ENCODE measurements at regions not wholly inside any gene's neighbourhood (a gene's known extent, or its start where the extent isn't known, plus 50 kb on each side); places are given as distances from the start of the nearest gene placed in this dataset.

DNA sequence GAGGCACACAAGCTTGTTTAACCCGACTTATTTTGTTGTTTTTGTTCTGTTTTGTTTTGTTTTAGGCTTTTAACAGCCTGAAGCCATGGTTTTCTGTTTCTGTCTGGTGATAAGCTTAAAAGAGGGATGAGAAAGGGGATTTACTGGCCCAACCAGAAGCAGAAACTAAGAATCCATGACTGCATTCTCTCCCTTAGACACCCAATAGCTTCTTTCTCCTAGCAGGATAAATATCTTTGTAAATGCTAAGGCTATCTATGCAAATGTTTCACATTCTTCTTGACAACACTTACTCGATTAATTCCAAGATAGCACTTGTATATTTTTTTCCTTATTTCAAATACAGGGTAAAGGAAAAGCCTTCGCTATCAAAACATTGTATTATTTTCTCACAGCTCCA lies 53.7 kb upstream of the SMAD1 start:
- no peak overlapping the region for H3K27ac Mint-ChIP-seq

GRCh38 chr4:145427221-145427620 lies 54.4 kb upstream of the SMAD1 start:
- H3K4me1 Mint-ChIP-seq, result no peaks in the 10 kb centered on the region
- no peak overlapping the region for H3K4me3 Mint-ChIP-seq
- H3K27ac Mint-ChIP-seq, result no peak overlapping the region
- ATAC-seq (no peak), DNase-seq (ENCODE audit: low spot score in 2 of 2) (no peak)
- H3K9me3 Mint-ChIP-seq, result peaks cover 6% of the 10 kb centered on the region
- no peaks in the 10 kb centered on the region for H3K36me3 Mint-ChIP-seq

More for the DNA sequence above, 53.7 kb upstream of the SMAD1 start:
- DNase-seq (ENCODE audit: low spot score in 2 of 2), result no peak
- H3K9me3 Mint-ChIP-seq, result peaks cover 6% of the 10 kb centered on the region
- no peak for ATAC-seq
- H3K4me3 Mint-ChIP-seq, result no peak overlapping the region
- H3K4me1 Mint-ChIP-seq, result no peaks in the 10 kb centered on the region
- no peaks in the 10 kb centered on the region for H3K36me3 Mint-ChIP-seq

DNA sequence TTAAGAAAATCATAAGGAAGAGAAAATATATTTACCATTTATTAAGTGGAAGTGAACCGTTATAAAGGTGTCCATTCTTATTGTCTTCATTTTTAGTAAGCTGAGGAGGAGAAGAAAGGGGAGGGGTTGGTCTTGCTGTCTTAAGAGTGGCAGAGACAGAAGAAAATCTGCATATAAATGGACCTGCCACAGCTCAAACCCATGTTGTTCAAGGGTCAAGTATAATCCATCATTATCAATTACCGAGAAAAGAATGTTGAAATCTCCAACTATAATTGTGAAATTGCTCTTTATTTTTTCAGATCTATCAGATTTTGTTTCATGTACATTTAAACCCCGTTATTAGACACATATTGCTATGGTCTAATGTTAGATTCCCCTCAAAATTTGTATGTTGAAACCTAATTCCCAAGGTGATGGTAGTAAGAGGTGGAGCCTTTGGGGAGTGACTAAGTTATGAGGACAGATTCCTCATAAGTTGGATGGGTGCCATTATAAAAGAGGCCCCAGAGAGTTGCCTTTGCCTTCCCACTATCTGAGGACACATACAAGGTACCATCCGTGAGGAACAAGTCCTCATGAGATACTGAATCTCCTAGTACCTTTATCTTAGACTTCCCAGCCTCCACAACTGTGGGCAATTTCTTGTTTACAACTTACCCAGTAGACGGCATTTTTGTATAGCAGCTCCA lies 58.5 kb upstream of the SMAD1 start:
- no peaks in the 10 kb centered on the region for H3K4me1 Mint-ChIP-seq

GRCh38 chr4:145420595-145421214 lies 60.9 kb upstream of the SMAD1 start:
- no peak for DNase-seq (ENCODE audit: low spot score in 2 of 2)
- peaks cover 6% of the 10 kb centered on the region for H3K9me3 Mint-ChIP-seq
- H3K36me3 Mint-ChIP-seq, result no peaks in the 10 kb centered on the region
- H3K4me1 Mint-ChIP-seq, result no peaks in the 10 kb centered on the region
- H3K4me3 Mint-ChIP-seq, result no peak overlapping the region
- no peak overlapping the region for H3K27ac Mint-ChIP-seq
- ATAC-seq, result no peak

More for the DNA sequence above, 58.5 kb upstream of the SMAD1 start:
- Mint-ChIP-seq H3K9me3 (peaks cover 6% of the 10 kb centered on the region), H3K36me3 (no peaks in the 10 kb centered on the region), H3K27ac (no peak overlapping the region), H3K4me3 (no peak overlapping the region)
- DNase-seq (ENCODE audit: low spot score in 2 of 2) (no peak), ATAC-seq (no peak)

- no peak overlapping the region for H3K4me3 Mint-ChIP-seq
These were observed 62.9 kb upstream of the SMAD1 start for GRCh38 chr4:145418739-145419138.

GRCh38 chr4:145417348-145418130 lies 64.1 kb upstream of the SMAD1 start:
- no peaks in the 10 kb centered on the region for H3K36me3 Mint-ChIP-seq
- DNase-seq (ENCODE audit: low spot score in 2 of 2), result no peak
- H3K4me3 Mint-ChIP-seq, result no peak overlapping the region
- no peaks in the 10 kb centered on the region for H3K4me1 Mint-ChIP-seq
- ATAC-seq, result no peak
- H3K27ac Mint-ChIP-seq, result no peak overlapping the region
- H3K9me3 Mint-ChIP-seq, result no peaks in the 10 kb centered on the region

More at GRCh38 chr4:145418739-145419138, 62.9 kb upstream of the SMAD1 start:
- no peak for DNase-seq (ENCODE audit: low spot score in 2 of 2)
- Mint-ChIP-seq H3K4me1 (no peaks in the 10 kb centered on the region), H3K36me3 (no peaks in the 10 kb centered on the region), H3K27ac (no peak overlapping the region), H3K9me3 (no peaks in the 10 kb centered on the region)
- peak; percentile 43 for ATAC-seq

DNA sequence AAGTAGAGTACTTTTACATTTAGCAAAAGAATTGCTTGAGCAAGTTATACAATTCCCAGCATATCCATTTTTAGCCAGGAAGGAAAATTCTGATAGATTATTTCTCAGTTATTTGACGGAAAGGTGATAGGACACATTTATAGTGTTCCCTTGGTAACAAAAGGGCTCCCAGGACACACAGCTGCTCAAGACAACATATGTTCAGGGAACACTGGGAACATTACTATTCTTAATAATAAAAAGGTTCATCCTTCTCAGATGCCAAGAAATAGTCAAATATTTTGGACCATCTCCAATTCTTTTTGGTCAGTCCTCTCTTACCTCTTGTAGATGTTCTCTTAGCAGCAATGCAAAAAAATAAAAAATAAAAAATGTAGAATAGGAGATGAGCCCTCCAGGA lies 66.8 kb upstream of the SMAD1 start:
- H3K36me3 Mint-ChIP-seq, result no peaks in the 10 kb centered on the region
- H3K27ac Mint-ChIP-seq, result no peak overlapping the region
- ATAC-seq (no peak), DNase-seq (ENCODE audit: low spot score in 2 of 2) (no peak)
- H3K9me3 Mint-ChIP-seq, result no peaks in the 10 kb centered on the region
- H3K4me1 Mint-ChIP-seq, result no peaks in the 10 kb centered on the region
- no peak overlapping the region for H3K4me3 Mint-ChIP-seq

DNA sequence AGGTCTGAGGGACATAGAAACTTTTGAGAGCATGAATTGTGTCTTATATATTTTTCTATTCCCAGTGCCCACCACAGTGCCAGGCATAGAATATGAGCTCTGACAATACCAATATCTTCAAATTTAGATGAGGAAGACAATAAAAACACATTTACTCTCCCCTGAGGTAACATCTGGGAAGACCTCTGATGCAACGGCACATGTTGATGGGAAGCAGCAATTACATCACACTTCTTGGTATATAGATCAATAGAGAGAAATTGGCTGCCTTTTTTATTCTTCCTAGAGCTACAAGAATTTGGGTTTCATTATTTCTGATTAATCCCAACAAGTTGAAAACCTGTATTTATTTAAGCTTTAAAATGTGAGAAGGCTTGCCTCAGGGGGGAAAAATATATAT lies 67.4 kb upstream of the SMAD1 start:
- no peaks in the 10 kb centered on the region for H3K36me3 Mint-ChIP-seq
- H3K4me3 Mint-ChIP-seq, result no peak overlapping the region
- no peak overlapping the region for H3K27ac Mint-ChIP-seq
- no peaks in the 10 kb centered on the region for H3K9me3 Mint-ChIP-seq
- no peaks in the 10 kb centered on the region for H3K4me1 Mint-ChIP-seq
- ATAC-seq (no peak), DNase-seq (ENCODE audit: low spot score in 2 of 2) (no peak)

GRCh38 chr4:145406970-145407369 lies 74.7 kb upstream of the SMAD1 start:
- ATAC-seq (no peak), DNase-seq (ENCODE audit: low spot score in 2 of 2) (no peak)
- H3K4me1 Mint-ChIP-seq, result no peaks in the 10 kb centered on the region
- H3K9me3 Mint-ChIP-seq, result no peaks in the 10 kb centered on the region
- no peak overlapping the region for H3K4me3 Mint-ChIP-seq
- H3K27ac Mint-ChIP-seq, result no peak overlapping the region
- no peaks in the 10 kb centered on the region for H3K36me3 Mint-ChIP-seq

DNA sequence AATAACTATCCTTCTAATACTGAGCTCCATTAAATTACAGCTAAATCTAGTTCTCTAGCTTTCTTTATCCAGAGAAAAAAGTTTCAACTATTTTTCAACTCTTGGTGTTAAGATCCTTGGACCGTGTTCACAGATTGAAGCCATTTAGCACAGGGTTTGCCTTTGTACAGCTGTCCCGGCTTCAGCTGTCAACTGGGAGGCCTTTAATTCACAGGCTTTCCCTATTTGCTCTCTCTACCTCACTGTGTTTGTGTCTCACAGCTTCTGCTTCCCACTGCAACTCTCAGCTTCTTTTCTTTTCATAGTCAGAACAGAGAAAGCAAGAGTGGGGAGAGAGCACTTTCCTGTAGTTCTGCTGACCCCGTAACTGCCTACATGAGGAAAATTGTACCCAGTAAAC lies 76.9 kb upstream of the SMAD1 start:
- no peaks in the 10 kb centered on the region for H3K4me1 Mint-ChIP-seq
- H3K27ac Mint-ChIP-seq, result no peak overlapping the region
- ATAC-seq (no peak), DNase-seq (ENCODE audit: low spot score in 2 of 2) (no peak)
- no peaks in the 10 kb centered on the region for H3K36me3 Mint-ChIP-seq
- no peak overlapping the region for H3K4me3 Mint-ChIP-seq
- no peaks in the 10 kb centered on the region for H3K9me3 Mint-ChIP-seq

- Mint-ChIP-seq H3K27ac (no peak overlapping the region), H3K4me3 (no peak overlapping the region), H3K36me3 (no peaks in the 10 kb centered on the region), H3K4me1 (no peaks in the 10 kb centered on the region), H3K9me3 (no peaks in the 10 kb centered on the region)
- no peak for ATAC-seq
- no peak for DNase-seq (ENCODE audit: low spot score in 2 of 2)
These were observed 85.1 kb upstream of the SMAD1 start for GRCh38 chr4:145396581-145396980.

DNA sequence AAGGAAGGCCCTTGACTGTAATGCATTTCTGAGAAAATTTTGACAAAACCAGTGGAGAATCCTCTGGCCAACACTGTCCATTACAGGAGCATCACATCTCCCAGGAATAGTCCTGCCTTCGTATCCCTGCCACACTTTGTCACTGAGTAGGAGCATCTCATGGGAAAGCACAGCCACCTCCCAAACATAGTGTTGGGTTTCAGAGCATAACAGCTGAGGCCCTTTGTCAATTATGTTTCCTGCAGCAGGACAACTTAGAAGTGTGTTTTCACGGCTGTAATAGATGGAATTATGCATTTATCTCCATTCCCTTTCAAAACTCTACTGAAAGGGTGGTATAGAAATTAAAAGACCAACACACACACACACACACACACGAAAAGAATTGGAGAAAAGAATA lies 91.1 kb upstream of the SMAD1 start:
- no peak for DNase-seq (ENCODE audit: low spot score in 2 of 2)
- Mint-ChIP-seq H3K4me3 (no peak overlapping the region), H3K27ac (no peak overlapping the region), H3K9me3 (no peaks in the 10 kb centered on the region), H3K36me3 (no peaks in the 10 kb centered on the region), H3K4me1 (no peaks in the 10 kb centered on the region)
- no peak for ATAC-seq

DNA sequence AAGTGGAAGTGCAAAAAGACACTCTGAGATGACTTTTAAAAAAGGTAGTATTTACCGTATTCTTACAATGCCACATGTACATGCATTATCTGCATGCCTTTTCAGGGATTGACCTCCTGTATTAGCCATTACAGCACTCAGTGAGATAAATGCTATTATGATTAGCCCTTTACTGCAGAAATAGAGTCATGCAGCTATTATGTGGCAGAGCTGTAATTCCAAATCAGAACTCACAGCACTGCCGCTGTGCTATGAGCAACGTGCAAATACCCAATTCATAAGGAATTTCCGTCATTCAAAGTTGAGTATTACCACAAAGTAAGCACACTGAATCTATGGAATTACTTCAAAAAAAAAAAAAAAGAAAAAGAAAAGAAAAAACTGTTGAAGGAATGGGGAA lies 92.1 kb upstream of the SMAD1 start:
- Mint-ChIP-seq H3K4me3 (no peak overlapping the region), H3K36me3 (no peaks in the 10 kb centered on the region)
- no peak for DNase-seq (ENCODE audit: low spot score in 2 of 2)

DNA sequence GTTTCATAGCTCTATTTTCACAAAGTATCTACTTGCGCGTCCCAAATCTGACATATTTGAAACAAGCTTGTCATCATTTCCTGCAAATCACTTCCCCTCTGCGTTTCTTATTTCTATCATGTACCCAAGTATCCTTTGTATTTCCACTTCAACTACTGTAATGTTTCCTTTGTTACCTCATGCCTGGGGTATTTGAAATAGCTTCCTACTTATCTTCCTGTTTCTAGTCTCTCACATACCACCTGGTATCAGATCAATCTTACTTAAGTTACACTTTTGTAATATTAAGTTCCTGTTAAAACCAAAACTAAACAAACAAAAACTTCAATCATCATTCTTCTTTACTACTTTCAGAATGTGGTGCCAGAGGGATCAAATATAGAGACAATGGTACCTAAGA lies 93.6 kb upstream of the SMAD1 start:
- no peak overlapping the region for H3K4me3 Mint-ChIP-seq
- H3K36me3 Mint-ChIP-seq, result no peaks in the 10 kb centered on the region
- H3K27ac Mint-ChIP-seq, result no peak overlapping the region
- DNase-seq (ENCODE audit: low spot score in 2 of 2), result no peak
- no peak for ATAC-seq
- H3K9me3 Mint-ChIP-seq, result peaks cover 4% of the 10 kb centered on the region
- H3K4me1 Mint-ChIP-seq, result no peaks in the 10 kb centered on the region

More for the DNA sequence above, 92.1 kb upstream of the SMAD1 start:
- ATAC-seq, result no peak
- no peak overlapping the region for H3K27ac Mint-ChIP-seq
- no peaks in the 10 kb centered on the region for H3K9me3 Mint-ChIP-seq
- H3K4me1 Mint-ChIP-seq, result no peaks in the 10 kb centered on the region

GRCh38 chr4:145387079-145387478 lies 94.6 kb upstream of the SMAD1 start:
- Mint-ChIP-seq H3K36me3 (no peaks in the 10 kb centered on the region), H3K4me3 (no peak overlapping the region), H3K27ac (no peak overlapping the region), H3K4me1 (no peaks in the 10 kb centered on the region), H3K9me3 (peaks cover 4% of the 10 kb centered on the region)
- no peak for ATAC-seq
- no peak for DNase-seq (ENCODE audit: low spot score in 2 of 2)

DNA sequence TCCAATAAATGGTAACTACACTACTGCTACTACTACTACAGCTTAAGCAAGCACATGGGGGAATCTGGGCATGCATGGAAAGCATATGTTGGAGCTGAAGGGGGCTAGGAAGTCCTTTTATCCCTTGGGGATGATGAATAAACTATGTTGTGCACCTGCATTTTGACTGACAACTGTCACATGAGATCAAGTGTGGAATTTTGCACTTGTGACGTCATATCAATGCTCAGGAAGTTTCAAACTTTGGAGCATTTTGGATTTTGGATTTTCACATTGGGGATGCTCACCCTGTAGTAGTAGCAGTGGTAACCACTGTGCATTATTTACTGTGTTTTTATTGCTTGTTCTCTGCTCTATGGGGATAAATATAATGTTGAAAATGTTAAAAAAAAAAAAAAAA lies 100.5 kb upstream of the SMAD1 start:
- no peak overlapping the region for H3K4me3 Mint-ChIP-seq
- no peaks in the 10 kb centered on the region for H3K4me1 Mint-ChIP-seq
- ATAC-seq, result no peak
- peaks cover 4% of the 10 kb centered on the region for H3K9me3 Mint-ChIP-seq
- DNase-seq (ENCODE audit: low spot score in 2 of 2), result no peak
- no peak overlapping the region for H3K27ac Mint-ChIP-seq
- H3K36me3 Mint-ChIP-seq, result no peaks in the 10 kb centered on the region

All from stimulated activated effector memory CD8-positive, alpha-beta T cell treated with anti-CD3 and anti-CD28 coated beads, Interleukin-12 subunit alpha, Interleukin-12 subunit beta, amount 100 ng/mL, for 72 hours (primary cell).